Astrocyte (in vitro differentiated cells and primary cell): ENCODE measurements at regions not wholly inside any gene's neighbourhood (a gene's known extent, or its start where the extent isn't known, plus 50 kb on each side); places are given as distances from the start of the nearest gene placed in this dataset.

ENCODE experiments used
- CTCF ChIP-seq: IDR thresholded peaks from 2 replicates; pipeline ENCODE4 v1.5.1; 2011; ENCODE audit warnings: low read depth, mild to moderate bottlenecking, inconsistent platforms, low read length, moderate library complexity; ENCODE audit not compliant: insufficient read depth
- EZH2 ChIP-seq: IDR thresholded peaks from 2 replicates; pipeline ENCODE4 v1.6.1; 2012; ENCODE audit warnings: mild to moderate bottlenecking, low read length, inconsistent platforms; ENCODE audit not compliant: insufficient read depth

DNA sequence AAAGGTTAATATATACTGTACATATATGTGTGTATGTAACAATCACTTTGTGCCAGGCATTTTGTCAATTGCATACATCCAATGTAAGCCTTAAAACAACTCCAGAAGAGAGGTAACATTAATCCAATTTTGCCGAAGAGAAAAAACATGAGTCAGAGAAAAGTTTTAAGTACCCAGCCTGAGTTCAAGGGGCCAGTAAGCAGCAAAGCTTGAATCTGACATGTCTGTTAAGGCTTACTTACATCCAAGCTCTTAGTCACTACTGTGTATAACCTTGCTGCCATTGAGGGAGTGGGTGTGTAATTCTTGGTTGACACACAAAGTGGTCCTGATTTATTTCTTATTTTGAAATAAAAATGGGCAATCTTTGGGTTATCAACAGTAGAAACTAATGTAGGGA is 360.4 kb upstream of the LYPLAL1 start:
- no peak for TF ChIP-seq CTCF
- TF ChIP-seq EZH2 = no peak
